ENCODE measurements at regions not wholly inside any gene's neighbourhood (a gene's known extent, or its start where the extent isn't known, plus 50 kb on each side); places are given as distances from the start of the nearest gene placed in this dataset.

GRCh38 chr18:27752944-27753343 is 424.0 kb downstream of the CDH2 start:
- TF ChIP-seq CTCF (IDR thresholded peaks at IDR 0.05; ENCODE audit: extremely low read depth, insufficient read depth, missing control alignments) = no peak
- in situ Hi-C loops (cut with MboI; ENCODE audit: low pct_unique_long_range_greater_than_20kb, low sequenced_read_pairs, unreplicated experiment) = no loop called here
- no peak for DNase-seq (ENCODE audit: low spot score)

- in situ Hi-C loops (cut with MboI; ENCODE audit: low pct_unique_long_range_greater_than_20kb, low sequenced_read_pairs, unreplicated experiment) = no loop called here
- DNase-seq (ENCODE audit: low spot score) = no peak
- no peak for TF ChIP-seq CTCF (IDR thresholded peaks at IDR 0.05; ENCODE audit: extremely low read depth, insufficient read depth, missing control alignments)
These were observed 426.0 kb downstream of the CDH2 start for GRCh38 chr18:27750923-27751322.

GRCh38 chr18:27750014-27750413 is 426.9 kb downstream of the CDH2 start:
- in situ Hi-C loops (cut with MboI; ENCODE audit: low pct_unique_long_range_greater_than_20kb, low sequenced_read_pairs, unreplicated experiment) = no loop called here
- DNase-seq (ENCODE audit: low spot score) = peak; percentile 11
- TF ChIP-seq CTCF (IDR thresholded peaks at IDR 0.05; ENCODE audit: extremely low read depth, insufficient read depth, missing control alignments) = peak; percentile 55

- in situ Hi-C loops (cut with MboI; ENCODE audit: low pct_unique_long_range_greater_than_20kb, low sequenced_read_pairs, unreplicated experiment) = no loop called here
- no peak for TF ChIP-seq CTCF (IDR thresholded peaks at IDR 0.05; ENCODE audit: extremely low read depth, insufficient read depth, missing control alignments)
- no peak for DNase-seq (ENCODE audit: low spot score)
These were observed 427.7 kb downstream of the CDH2 start for GRCh38 chr18:27749194-27749593.

- DNase-seq (ENCODE audit: low spot score) = no peak
- no peak for TF ChIP-seq CTCF (IDR thresholded peaks at IDR 0.05; ENCODE audit: extremely low read depth, insufficient read depth, missing control alignments)
- in situ Hi-C loops (cut with MboI; ENCODE audit: low pct_unique_long_range_greater_than_20kb, low sequenced_read_pairs, unreplicated experiment) = no loop called here
These were observed 430.7 kb downstream of the CDH2 start for GRCh38 chr18:27746241-27746640.

- DNase-seq (ENCODE audit: low spot score) = no peak
These were observed 441.8 kb downstream of the CDH2 start for GRCh38 chr18:27735117-27735516.

More at GRCh38 chr18:27735117-27735516, 441.8 kb downstream of the CDH2 start:
- TF ChIP-seq CTCF (IDR thresholded peaks at IDR 0.05; ENCODE audit: extremely low read depth, insufficient read depth, missing control alignments) = no peak
- in situ Hi-C loops (cut with MboI; ENCODE audit: low pct_unique_long_range_greater_than_20kb, low sequenced_read_pairs, unreplicated experiment) = no loop called here
